ENCODE measurements at regions not wholly inside any gene's neighbourhood (a gene's known extent, or its start where the extent isn't known, plus 50 kb on each side); places are given as distances from the start of the nearest gene placed in this dataset.
"Not testable (repeated sequence)": the region's sequence is repeated elsewhere in the genome, so short reads cannot be mapped to it uniquely, and the experiment has no call there.

DNA sequence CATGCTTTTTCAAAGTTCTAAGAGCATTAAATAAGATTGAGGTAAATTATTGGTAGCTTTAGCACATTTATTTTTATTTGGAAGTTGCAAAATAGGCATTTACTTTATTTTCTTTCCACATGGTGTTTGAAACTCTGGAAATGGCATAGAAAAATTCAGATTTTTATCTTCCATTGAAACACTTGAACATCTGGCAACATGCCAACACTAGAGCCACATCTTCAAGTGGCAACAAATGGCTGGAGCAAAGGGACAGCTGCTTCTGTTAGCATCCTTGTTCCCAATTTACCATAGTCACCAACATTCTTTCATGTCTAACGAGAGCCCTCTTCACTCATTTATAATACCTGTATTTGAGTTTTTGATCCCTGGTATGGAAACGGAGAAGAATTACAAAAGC is 539.9 kb downstream of the ZNF608 start:
- no peak for DNase-seq (ENCODE audit: low read depth in 4 of 4, low spot score in 3 of 4)

GRCh38 chr5:124203303-124203702 is 543.1 kb downstream of the ZNF608 start:
- DNase-seq (ENCODE audit: low read depth in 4 of 4, low spot score in 3 of 4): no peak

DNA sequence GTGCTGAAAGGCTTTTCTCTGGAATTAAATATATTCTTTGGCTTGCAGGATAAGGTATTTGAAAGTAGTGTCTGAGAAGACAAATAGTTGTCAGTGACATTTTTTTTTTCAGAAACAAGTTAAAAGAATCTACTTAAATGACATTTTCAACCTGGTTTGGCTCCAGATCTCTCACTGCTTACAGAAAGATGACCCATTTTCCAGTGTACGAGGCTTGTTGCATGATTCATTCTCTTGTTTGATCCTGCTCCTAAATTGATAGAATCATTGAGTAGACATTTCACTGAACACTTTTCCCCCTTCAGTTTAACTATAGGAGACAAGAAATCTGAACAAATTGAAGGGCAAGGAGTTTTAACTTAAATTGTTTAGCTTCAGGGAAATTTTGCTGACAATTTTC is 546.1 kb downstream of the ZNF608 start:
- no peak for DNase-seq (ENCODE audit: low read depth in 4 of 4, low spot score in 3 of 4)

DNA sequence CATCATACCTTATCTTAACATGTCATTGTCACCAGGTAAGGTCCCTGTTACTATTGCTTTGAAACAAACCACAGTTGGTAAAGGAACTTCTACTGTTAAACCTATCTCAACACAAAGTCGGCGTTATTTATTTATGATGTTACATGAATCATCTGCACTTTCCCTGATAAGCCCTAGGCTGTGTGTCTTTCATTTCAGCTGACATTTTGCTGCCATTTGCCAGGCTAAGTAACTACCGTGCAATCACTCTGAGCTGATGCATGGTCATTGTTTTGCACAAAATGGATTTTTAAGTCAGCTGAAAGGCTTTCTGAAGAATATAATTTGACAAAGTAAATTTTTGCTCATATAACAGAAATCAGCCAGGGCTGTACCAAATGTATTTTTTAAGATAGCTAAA is 546.5 kb downstream of the ZNF608 start:
- no peak for DNase-seq (ENCODE audit: low read depth in 4 of 4, low spot score in 3 of 4)

DNA sequence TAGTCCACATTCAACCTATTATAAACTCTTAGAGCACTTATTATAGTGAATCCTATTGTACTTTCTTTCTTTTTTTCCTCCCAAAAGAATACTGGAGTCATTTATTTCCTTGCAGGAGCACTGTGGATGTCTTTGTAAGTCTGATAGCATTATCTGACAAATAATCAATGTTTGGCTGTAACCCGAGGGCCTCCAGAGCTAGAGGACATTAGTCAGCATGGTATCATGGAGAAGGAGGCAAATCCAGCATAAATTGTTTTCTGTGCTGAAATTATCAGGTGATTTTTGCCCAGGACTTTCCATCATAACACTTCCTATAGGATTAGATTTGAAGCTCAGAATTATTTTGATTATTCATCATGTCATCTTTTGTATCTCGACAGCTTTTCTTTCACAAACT is 551.0 kb downstream of the ZNF608 start:
- DNase-seq (ENCODE audit: low read depth in 4 of 4, low spot score in 3 of 4): no peak

DNA sequence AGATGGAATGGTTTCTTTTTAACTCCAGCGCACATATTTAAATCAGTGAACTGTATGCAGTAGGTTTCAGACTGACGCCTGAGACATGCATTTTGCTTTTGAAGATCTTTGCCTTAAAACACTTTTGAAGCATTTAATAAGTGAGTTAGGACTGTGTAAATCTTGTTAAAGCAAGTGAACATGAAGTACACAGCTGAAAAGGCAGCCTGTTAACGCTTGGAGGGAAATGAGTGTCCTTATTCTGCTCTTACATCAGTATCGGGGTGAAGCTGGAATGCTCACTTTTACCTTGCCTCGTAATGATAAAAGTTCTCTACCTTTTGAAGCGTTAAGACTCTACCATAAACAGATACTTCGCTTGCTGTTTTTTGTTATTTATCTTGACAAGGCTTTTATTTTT is 552.2 kb downstream of the ZNF608 start:
- DNase-seq (ENCODE audit: low read depth in 4 of 4, low spot score in 3 of 4): no peak

- DNase-seq (ENCODE audit: low read depth in 4 of 4, low spot score in 3 of 4): no peak
Observed at GRCh38 chr5:124193371-124193789, 553.1 kb downstream of the ZNF608 start.

- no peak for DNase-seq (ENCODE audit: low read depth in 4 of 4, low spot score in 3 of 4)
Observed at GRCh38 chr5:124192716-124193115, 553.7 kb downstream of the ZNF608 start.

- no peak for DNase-seq (ENCODE audit: low read depth in 4 of 4, low spot score in 3 of 4)
Observed at GRCh38 chr5:124185716-124186115, 560.7 kb downstream of the ZNF608 start.

GRCh38 chr5:124182133-124182532 is 564.3 kb downstream of the ZNF608 start:
- DNase-seq (ENCODE audit: low read depth in 4 of 4, low spot score in 3 of 4): no peak

GRCh38 chr5:124180875-124181461 is 565.5 kb downstream of the ZNF608 start:
- no peak for DNase-seq (ENCODE audit: low read depth in 4 of 4, low spot score in 3 of 4)

DNA sequence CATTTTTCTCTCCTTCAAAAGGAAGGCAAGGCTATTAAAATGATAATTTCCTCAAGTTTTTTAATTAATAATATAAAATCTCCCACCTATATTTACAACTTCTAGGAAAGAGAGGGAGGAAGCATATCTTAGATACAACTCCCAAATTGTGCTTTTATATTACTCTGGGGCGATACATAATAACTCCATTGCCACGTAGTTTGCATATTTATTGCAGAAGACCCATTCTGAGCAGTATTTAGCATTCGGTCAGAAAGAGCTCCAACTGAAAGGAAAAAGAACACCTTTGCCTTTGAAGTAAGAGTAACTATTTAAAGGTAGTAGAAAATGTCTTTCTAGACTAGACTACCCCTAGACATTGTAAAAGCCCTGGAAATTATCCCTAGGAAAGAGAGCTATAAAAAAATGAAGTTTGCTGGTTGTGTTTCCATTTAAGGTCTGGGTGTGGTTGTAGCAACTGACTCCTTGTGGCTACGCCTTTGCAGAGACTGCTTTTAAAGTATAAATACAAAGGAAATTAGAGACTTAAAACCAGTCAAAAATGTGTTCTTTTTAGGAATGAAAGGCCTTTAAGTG is 566.1 kb downstream of the ZNF608 start:
- no peak for DNase-seq (ENCODE audit: low read depth in 4 of 4, low spot score in 3 of 4)

- no peak for DNase-seq (ENCODE audit: low read depth in 4 of 4, low spot score in 3 of 4)
Observed at GRCh38 chr5:124179819-124180218, 566.6 kb downstream of the ZNF608 start.

DNA sequence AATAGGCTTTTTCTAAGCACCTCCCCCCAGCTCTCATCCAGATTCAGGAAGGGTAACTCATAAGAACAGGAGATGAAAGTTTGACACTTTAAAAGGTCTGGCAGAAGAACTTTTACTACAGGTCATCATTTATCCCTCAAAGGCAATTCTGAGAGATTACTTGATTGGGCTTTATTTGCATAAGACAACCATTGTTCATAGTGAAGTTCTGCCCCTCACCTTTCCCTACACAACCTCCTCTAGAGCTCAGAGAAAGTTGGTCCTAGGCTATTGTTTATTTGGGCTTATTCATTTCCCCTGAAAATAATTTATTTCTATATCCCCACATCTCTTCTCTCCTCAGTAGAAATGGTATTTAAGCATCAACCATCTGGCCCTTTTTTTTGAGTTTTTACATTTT is 568.4 kb downstream of the ZNF608 start:
- DNase-seq (ENCODE audit: low read depth in 4 of 4, low spot score in 3 of 4): no peak

DNA sequence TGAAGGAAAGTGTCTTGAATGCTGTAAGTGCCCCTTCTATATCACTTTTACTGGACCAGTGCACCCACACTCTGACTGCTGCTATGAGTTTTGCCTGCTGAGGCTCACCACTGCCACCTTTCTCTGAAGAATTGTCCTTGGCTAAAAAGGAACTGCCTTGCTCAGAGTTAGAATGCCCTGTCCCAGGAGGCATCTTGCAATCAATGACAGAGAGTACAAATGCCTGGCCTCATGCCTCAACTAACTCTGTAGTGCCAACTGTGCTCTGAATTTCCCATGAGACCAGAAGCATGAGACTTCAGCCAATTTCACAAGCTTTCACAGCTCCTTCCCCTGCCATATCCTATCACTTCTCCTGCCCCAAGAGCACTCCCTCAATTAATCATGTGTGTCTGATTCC is 569.7 kb downstream of the ZNF608 start:
- DNase-seq (ENCODE audit: low read depth in 4 of 4, low spot score in 3 of 4): no peak

- no peak for DNase-seq (ENCODE audit: low read depth in 4 of 4, low spot score in 3 of 4)
Observed at GRCh38 chr5:124173386-124173785, 573.1 kb downstream of the ZNF608 start.

- DNase-seq (ENCODE audit: low read depth in 4 of 4, low spot score in 3 of 4): no peak
Observed at GRCh38 chr5:124172389-124173003, 573.9 kb downstream of the ZNF608 start.

GRCh38 chr5:124168093-124168492 is 578.3 kb downstream of the ZNF608 start:
- DNase-seq (ENCODE audit: low read depth in 4 of 4, low spot score in 3 of 4): not testable (repeated sequence)

- no peak for DNase-seq (ENCODE audit: low read depth in 4 of 4, low spot score in 3 of 4)
Observed at GRCh38 chr5:124162767-124163532, 583.5 kb downstream of the ZNF608 start.

DNA sequence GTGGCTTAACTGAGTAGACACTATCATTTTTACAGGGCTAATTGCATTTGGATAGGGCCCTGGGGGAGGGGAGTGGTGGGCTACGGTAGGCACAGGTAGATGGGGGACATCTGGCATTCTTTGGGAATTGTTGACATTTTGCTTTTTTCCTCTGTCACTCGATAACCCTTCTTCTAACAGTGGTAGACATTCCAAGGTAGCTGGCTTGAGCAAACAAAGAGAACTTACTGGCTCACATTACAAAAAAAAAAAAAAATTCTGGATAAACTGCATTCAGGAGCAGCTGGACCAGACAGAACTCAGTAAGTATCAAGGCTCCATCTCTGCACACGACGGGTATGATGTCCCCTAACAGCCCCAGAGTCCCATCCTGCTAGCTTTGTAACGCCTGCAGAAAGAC is 585.2 kb downstream of the ZNF608 start:
- DNase-seq (ENCODE audit: low read depth in 4 of 4, low spot score in 3 of 4): no peak

- DNase-seq (ENCODE audit: low read depth in 4 of 4, low spot score in 3 of 4): no peak
Observed at GRCh38 chr5:124160265-124160664, 586.2 kb downstream of the ZNF608 start.

DNA sequence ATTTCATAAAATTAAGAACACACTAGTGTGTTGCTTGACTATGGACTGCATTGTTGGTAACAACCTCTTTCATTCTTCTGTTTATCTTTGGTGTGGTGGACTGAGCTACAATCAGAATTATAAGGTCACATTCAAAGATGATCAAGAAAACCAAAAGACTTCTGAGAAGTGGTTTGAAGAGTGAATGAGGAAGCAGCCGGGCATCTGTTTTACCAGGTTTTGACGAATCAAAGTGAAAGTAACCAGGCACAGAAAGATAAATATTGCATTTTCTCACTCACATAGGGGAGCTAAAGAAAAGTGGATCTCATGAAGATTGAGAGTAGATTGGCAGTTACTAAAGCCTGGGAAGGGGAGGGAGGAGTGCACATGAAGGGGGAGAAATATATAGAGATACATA is 589.1 kb downstream of the ZNF608 start:
- no peak for DNase-seq (ENCODE audit: low read depth in 4 of 4, low spot score in 3 of 4)

All from right renal pelvis (tissue), 4 donors.